NCI-H345 (cell line): ENCODE measurements at regions not wholly inside any gene's neighbourhood (a gene's known extent, or its start where the extent isn't known, plus 50 kb on each side); places are given as distances from the start of the nearest gene placed in this dataset.

Experiments
- DNase-seq: peaks from one replicate; lab custom pipeline; 2025; lab: John Stamatoyannopoulos, UW

DNA sequence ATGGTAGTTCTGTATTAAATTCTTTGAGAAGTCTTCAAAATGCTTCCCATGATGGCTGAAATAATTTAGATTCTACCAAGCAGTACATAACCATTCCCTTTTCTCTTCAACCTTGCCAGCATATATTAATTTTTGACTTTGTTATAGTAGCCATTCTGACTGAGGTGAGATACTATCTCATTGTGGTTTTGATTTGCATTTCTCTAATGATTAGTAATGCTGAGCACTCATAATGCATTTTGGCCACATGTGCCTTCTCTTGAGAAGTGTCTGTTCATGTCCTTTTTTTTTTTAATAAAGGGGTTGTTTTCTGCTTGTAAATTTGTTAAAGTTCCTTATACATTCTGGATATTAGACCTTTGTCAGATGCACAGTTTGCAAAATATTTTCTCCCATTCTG, 173.9 kb downstream of the CALCRL start:
- DNase-seq: no peak

DNA sequence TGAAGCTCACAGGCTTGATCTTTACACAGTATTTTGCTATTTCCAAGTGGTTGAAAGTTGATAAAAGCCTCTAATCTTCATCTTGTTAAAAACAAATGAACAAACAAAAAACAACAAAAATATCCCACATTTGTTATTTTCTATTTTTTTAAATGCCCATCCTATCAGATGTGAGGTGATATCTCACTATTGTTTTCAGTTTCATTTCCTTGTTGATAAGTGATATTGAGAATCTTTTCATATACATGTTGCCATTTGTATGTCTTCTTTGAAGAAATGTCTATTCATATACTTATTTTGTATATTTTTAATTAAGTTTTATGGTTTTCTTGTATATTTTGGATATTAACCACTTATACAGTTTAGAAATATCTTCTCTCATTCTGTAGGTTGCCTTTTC, 175.8 kb downstream of the CALCRL start:
- no peak for DNase-seq

DNA sequence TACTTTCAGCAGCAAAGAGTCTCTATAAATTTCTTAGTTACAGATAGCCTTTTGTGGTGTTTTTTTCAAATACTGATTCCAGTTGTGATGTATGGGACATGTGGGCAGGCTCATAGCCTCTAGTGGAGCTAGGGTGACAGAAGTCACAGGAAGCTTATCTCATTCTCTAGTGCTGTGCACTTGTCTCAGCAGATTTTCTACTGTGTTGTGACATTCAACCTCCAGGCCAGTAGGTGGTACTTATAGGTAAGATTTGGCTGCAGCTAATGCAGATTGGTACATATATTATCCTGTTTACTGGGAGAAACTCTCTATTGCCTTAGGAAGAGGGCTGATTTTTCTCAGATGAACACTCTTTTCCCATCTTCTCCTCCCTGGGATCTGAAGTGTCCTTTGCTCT, 176.2 kb downstream of the CALCRL start:
- no peak for DNase-seq

DNA sequence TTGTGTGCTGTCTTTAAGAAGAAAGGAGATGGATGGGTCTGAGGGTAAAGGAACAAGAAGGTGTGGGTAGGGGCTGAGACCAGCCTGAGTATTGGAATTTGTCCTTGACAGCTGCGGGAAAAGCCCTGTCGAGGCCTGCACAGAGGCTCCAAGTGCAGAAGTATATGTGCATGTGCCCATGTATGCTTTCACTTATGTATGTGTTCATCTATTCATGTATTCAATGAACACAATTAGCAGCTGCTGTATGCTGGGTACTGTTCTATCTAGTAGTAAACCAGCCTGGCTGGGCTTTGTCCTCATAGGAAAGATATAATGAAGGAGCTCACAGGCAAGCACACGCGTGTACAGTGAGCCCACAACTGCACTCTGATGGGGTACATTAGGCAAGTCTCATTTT, 181.4 kb downstream of the CALCRL start:
- DNase-seq: no peak

DNA sequence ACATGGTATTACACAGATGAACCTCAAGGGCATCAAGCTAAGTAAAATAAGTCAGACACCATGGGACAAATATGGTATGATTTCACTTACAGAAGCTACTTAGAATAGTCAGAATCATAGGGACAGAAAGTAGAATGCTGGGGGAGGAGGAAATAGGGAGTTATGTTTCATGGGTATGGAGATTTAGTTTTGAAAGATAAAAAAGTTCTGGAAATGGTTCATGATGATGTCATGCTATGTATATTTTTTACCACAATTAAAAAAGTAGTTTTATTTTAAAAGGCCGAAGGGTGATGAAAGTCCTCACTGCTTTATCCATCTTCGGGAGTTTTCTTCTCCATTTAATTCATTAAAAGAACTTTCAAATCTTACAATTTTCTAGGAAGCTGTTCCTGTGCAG, 181.9 kb downstream of the CALCRL start:
- DNase-seq: no peak

DNA sequence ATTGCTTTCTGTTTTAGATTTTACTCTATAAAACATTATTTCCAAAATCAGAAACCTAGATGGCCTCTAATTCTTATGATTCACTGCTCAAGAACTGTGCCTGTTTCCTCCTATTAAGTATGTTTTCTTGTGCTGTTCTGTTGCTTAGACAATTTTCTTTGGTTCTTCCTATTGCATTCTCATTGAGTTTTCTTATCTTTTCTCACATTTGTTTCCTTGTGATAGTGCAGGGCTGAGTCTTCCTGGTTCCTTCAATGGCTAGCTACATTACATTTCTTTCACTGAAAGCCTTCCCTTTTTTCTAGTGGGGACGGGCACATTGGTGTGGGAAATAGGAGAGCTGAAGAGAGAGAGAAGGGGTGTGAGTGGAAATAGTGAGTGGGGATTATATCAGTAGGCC, 183.4 kb downstream of the CALCRL start:
- no peak for DNase-seq

DNA sequence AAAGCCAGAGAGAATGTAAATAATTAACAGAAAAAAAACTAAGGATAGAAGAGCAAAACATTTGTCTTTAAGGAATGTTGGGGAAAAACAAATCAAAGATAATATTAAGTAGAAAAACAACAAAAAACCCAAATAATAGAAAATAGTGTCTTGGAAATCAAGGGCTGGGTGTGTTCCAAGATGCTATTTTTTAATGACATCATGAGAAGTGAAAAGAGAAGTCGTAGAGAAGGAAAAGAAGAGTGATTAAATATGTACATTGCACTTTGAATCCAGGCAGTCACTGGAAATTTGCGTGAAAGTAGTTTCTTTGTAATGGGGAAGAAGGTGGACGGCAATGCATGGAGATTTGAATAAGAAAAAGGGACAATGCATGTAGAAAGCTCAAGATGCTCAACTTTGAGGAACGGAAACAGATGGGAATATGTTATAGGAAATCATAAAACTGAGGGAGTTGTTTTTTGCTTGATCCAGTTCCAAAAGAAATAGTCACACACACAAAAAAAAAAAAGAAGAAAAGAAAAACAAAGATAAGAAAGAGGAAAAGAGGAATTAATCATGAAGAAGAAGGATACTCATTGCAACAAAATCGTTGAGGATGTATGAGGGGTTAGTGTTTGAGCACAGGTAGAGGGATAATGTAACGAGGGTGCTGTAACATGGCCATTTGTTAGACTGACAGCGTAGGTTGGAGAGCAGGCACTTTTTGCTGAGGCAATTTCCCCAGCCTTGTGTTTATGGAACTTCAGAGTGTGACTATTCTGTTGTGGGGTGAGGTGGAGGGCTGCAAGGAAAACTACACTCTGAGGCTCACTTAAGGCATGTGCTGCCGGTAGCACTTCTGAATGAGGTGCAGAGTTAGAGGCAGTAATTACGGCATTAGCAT, 184.1 kb downstream of the CALCRL start:
- no peak for DNase-seq

DNA sequence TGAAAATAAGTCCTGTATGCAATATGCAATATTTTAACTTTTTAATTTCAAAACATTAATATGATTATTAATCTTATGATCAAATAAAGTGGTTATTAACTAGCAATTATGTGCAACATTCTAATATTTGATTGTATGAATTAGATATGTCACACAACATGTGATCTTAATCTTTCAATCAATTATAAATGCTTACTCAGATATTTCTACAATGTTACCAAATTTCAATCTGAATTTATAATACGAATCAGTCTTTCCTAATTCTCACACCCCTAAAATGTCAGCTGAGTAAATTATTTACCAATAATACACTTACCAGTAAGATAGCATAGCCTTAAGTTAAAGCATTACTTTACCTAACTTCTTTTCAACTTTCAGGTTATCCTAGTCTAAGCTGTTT, 186.3 kb downstream of the CALCRL start:
- DNase-seq: no peak

DNA sequence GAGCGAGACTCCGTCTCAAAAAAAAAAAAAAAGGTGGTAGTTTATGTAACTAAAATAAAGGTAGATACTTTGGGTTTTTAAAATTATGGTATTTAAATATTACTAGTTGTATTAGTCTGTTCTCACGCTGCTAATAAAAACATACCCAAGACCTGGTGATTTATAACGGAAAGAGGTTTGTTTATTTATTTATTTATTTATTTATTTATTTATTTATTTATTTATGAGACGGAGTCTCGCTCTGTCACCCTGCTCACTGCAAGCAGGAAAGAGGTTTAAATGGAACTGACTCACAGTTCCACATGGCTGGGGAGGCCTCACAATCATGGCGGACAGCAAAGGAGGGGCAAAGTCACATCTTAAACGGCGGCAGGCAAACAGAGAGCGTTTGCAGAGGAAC, 196.0 kb downstream of the CALCRL start:
- DNase-seq: no peak

DNA sequence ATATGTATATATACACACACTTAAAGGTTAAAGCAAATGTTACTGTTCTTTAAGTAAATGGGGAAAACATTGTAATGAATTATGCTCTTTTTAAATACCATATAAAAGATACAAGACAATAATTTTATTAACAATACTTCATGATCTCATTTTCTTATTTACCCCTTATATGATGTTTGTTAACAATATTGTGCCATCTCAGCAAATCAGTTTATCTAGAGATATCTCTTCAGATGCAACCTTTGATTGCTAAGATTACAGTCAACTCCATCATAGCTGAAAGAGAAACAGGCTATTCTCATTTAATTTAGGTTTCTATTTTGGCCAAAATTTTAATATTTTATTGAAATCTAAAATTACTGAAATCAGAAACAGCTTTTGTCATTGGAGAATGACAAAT, 197.9 kb downstream of the CALCRL start:
- DNase-seq: no peak

DNA sequence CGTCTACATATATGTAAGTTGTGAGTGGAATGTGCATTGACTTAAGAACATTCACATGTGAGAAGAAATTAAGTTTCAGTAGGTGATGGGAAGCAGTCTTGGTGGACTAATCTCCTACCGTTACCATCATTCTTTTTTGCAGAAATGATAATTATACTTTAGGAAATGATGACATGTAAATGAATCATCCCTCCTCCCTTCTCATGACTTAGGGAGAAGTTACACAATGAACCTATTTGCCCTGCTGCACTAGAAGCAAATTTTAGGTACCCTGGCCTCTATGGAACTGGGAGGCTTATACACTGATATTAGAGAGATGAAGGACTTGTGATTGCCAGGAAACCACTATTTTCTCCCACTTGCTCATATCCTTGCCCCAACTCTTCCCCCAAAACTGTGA, 214.2 kb downstream of the CALCRL start:
- DNase-seq: no peak

DNA sequence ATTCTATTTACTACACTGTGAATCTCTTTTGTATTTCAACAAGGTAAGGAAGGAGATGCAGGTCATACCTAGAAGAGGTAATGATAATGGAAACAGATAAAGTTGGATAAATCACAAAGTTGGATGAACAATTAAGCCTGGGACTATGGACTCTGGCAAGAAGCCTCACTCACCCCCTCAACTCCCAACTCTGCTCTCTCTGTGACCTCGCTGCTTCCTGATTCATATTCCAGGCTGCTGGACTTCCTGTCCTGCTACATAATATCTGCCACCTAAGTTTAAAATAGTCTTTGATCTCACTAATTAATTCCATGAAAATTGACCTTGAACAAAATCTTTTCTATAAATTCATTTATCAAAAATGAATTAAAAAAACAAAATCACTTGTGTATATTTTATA, 215.3 kb downstream of the CALCRL start:
- DNase-seq: no peak

DNA sequence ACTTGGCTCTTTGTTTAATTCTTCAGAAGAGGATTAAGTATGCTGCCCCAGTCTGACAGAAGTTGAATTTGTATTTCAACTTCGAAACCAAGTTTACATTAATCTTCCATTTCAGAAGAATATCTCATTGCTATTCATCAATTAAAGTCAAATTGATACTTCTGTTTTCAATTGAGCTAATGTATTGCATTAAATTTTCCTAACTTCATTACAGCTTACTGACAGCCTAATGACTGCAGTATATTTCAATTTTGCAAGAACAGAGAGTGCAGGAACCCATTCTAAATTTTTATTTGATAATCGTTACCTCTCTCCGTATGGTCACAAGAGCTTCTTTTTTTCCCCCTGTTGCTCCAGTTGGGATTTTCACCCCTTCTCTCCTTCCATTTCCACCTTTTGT, 218.0 kb downstream of the CALCRL start:
- no peak for DNase-seq

DNA sequence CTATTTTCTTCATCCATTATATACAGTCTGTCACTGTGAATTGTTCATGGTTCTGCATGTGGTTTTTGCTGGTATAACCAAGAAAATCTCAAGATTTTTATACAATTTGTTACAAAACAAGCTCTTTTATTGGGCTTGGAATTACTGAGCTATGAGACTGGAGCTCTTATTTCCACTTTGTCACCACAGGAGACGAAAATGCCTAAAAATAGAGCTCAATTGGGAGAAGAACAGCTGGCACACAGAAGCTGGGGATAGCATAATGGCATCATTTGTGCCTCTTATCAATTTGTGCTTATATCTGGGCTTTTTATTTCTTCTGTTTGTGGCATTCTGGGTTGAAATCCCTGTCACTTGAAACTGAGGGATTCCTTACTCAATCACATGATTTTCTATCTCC, 219.1 kb downstream of the CALCRL start:
- DNase-seq: no peak

DNA sequence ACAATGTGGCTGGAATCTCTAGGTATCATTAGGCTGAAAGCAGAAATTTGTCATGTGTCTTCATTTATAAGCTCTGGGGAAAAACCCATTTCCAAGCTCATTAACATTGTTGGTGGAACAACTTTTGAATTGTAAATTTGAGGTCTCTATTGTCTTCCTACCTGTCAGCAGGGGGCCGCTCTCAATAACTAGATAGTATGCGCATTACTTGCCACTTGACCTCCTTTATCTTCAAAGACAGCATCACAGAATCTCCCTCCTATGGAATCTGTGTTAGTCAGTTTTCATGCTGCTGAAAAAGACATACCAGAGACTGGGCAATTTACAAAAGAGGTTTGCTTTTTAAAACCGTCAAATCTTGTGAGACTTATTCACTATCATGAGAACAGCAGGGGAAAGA, 223.1 kb downstream of the CALCRL start:
- DNase-seq: no peak

DNA sequence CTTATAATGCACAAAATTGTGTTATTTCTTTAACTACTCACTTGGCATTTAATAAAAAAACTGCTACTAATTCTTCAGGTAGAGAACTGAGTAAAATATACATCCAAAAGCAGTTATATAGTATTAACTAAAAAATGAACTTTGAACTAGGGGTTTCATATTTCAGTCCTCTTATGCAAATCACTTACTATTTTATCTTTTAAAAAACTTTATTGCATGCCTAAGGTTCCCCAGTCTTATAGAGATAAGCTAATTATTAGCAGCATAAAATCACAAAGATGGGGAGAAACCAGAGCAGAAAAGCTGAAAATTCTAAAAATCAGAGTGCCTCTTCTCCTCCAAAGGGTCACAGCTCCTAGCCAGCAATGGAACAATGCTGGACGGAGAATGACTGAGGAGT, 228.0 kb downstream of the CALCRL start:
- DNase-seq: no peak

DNA sequence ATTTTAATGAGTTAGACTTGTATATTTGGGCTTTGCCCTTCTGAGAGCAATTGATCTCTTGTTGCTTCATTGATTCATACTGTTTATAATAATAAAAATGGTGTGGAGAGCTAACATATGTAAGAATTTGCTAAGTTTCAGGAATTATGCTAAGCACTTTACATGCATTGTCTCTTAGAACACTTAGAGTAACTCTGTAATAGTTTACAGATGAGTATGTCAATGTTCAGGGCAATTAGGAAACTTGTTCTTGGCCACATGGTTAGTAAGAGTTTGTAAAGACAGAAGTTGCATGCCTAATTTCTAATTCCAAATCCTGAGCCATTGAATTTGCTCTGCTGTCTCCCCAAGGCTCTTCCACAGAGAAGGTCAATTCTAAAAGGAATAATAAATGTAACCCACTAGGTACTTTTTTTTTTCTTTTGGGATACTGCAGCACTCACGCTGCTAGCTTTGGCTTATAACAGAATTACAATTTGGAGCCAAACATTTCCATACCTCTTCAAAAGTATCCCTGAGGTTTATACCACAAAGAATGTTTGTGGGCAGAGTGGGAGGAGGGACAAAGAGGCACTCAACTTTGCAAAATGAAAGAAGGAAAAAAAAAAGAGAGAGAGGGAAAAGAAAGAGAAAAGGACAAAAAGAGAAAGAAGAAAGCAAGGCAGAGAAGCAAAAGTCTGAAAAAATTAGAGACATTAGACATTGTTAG, 232.4 kb downstream of the CALCRL start:
- no peak for DNase-seq

DNA sequence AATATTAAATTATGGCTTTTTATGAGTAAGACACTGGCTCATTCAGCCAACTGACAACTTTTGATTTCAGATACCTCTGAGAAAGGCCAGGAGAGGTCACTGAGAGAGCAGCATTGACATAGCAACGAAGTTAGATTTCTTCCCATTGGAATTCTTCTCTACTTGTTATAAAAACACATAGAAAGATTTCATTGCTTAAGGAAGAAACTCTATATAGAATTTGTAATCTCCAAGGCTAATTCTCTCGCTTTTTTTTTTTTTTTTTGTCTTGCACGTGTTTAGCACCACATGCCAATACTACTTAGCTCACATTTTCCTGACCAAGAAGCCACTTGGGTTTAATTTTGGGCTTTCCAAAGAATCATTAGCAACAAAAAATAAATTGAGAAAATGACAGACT, 233.7 kb downstream of the CALCRL start:
- DNase-seq: no peak

DNA sequence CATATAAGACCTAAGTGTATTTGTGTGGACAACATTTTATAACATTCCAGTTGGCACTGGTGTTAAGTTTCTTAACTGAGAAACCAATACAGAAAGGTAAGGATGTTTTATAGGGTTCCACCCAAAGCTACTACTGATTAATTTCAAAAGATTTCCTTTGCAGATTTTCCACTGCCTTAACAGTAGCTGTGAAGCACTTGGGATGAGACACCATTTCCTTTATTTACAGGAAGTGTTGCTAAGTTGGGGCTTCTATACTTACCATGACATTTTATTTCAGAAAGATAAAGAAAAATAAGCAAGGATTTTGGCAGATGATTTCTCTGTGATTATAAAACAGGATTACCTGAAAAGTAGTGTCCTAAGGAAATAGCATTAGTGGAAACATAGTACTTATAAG, 234.3 kb downstream of the CALCRL start:
- DNase-seq: no peak

DNA sequence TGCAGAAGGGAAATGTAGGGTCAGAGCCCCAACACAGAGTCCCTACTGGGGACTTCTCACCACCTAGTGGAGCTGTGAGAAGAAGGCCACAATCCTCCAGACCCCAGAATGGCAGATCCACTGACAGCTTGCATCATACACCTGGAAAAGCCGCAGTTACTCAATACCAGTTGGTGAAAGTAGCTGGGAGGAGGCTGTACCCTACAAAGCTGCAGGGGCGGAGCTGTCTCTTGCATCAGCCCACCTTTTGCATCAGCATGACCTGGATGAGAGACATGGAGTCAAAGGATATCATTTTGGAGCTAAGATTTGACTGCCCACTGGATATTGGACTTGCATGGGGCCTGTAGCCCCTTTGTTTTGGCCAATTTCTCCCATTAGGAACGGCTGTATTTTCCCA, 237.3 kb downstream of the CALCRL start:
- no peak for DNase-seq

DNA sequence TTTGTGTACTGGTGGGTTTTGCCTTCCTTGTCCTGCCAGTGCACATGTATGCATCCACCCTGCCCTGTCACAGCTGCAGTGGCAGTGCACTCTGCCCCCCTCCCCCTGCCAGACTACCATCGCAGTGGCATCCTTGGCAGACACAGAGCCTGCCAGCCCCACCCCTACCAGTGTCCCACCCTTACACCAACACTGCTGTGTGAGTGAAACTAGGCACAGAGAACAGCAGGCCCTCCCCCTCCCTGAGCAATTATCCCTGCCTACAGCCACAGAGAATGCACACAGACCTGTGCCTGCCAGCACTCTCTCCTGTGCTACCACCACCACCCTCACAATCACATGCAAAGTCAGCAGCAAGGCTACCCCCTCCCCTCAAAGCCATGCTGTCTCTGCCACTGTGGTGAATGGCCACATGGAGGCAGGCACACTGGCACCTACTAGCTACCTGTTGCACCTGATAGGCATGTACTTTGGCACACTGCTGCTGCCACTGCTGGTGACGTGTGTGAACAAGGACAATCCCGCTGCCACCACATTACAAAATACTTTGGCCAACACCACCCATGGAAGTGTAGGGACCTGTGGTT, 239.8 kb downstream of the CALCRL start:
- no peak for DNase-seq

DNA sequence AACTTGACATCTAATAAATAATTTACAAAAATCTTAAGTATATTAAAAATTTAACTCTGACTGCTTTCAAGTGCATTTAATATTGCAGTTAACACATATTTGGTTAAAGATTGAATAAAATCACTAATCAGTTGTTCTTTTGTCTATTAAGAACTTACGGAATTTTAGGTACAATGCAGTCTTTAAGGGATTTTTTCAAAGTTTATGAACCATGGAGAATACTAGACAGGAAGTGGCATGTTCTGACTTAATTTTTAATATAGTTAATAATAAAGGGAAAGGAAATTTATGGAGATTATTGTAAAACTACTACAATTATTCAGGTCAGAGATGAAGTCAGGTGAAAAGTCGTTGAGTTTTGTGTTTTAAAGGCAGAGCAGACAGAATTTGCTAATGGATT, 240.9 kb downstream of the CALCRL start:
- no peak for DNase-seq

DNA sequence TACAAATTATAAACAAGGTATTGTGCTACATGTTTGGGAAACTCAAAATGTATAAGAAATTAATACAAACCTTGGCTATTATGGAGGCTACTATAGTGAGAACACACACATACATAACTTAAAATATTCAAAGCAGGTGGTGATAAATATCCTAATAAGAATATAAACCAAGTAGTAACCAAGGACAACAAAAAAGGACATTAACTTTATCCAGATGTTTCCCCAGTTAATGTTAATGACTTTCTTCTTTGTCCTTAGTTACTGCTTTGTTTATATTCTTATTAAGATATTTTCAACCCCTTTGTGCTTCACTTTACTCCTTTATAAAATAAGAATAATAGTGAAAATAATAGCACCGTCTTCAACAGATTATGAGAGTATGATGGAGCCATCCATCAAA, 241.6 kb downstream of the CALCRL start:
- DNase-seq: no peak
